T-helper 9 cell (primary cell): ENCODE measurements at regions not wholly inside any gene's neighbourhood (a gene's known extent, or its start where the extent isn't known, plus 50 kb on each side); places are given as distances from the start of the nearest gene placed in this dataset.

Experiments used
- DNase-seq: peaks from one replicate; pipeline ENCODE4 v3.0.0-alpha.2; 2020

DNA sequence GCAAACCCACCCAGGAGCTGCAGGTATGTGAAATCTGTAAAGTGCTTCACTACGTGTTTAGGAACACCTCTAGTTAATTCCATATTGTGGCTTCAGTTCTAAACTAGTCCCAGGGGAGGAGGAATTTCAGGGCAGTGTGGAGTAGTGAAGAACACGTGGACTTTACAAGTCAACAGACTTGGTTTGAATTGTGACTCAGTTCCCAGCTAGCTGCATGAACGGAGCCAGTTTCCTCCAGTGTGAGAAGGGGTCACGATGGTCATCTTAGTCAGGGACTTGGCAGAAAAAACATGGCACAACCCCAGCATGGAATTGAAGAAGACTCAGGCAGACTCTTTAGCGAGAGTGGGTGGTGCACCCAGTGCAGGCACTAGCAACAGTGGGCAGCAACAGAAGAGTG lies 175.7 kb upstream of the UBL3 start:
- DNase-seq, result no peak

DNA sequence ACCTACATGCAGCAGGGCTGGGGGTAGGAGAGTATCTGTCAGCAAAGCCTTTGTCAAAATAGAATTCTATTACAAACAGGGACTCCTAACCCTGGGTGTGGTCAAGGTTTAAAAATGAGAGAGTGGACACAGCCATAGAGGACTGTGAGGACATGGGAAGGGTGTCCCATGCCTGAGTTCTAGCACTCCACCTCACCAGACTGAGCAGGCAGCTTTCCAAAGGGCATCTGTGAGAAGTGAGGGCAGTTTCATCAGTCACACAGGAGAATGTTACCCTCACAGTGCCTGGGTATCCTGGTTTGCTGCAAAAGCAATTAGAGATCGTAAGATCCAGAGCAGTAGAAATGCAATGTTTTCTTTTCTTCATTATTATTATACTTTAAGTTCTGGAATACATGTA lies 174.9 kb upstream of the UBL3 start:
- no peak for DNase-seq

DNA sequence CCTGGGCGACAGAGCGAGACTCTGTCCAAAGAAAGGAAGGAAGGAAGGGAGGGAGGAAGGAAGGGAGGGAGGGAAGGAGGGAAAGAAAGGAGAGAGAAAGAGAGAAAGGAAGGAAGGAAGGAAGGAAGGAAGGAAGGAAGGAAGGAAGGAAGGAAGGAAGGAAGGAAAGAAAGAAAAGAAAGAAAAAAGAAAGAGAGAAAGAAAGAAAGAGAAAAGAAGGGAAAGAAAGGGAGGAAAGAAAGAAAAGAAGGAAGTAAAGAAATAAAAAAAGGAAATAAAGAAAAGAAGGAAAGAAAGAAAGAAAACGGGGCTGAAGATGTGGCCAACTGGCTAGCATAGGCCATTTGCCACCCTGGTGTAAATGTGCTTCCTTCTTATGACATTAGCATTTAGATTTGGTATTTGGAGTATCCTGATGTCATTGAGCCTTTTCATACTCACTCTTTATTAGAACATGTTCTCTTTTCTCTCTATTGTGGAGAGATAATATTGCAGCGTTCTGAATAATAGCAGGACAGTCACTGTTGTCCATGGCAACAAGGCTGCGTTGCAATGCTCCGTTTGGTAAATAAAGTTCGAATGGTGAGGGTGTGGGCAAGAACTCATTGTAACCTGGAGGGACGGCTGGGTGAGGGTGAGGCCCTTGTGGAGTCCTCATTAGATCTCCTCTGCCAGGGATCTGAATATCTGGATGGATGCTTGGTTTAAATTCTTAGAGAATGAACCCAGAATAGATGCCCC lies 173.9 kb upstream of the UBL3 start:
- no peak for DNase-seq

DNA sequence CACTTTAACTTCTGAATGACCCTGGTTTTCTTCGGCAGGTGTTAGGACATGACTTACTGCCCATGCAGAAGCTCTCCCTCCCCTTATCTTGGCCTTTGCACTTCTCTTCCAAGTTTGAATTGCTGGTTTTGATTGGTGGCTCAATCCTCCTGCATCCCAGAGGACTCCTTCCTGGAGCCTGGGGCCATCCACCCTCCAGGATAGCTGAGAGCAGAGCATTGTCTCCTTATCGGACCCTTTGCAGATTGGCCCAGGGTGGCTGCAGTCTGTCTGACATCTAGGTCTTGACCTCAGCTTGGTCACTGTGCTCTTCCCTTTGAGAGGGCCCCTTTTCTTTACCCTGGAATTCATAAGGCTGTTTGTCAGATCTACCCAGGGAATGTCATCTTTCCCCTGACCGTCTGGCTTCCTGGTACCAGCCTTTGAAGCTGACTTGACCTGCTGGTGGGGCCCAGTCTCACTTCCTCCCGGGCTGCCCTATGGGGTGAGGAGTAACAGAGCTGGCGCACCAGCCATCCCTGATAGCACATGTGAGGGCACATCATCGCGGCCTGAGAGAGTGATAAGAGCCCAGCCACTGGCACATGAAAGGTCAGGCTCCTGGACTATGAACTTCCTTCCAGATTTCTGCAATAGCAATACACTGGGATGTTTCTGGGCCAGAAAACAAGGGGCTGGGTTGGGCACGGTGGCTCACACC lies 172.9 kb upstream of the UBL3 start:
- no peak for DNase-seq

DNA sequence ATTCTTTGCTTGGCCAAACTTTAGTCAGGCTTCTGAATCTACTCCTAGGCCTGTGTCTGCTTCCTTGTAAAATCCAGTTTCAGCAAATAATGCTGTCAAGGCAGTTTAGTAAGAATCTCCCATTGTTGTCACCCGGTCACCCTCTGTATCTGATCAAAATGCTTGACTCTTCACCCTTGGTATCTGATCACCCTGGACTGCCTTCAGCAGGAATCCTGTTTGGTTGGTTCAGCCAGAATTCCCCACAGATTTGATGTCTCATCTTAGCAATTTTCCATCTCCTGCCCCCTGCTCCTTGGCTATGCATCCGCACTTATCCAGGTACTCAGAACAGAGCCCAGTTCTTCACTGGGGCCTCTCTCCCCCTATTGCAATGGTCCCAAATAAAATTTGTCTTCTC lies 172.4 kb upstream of the UBL3 start:
- DNase-seq, result no peak

DNA sequence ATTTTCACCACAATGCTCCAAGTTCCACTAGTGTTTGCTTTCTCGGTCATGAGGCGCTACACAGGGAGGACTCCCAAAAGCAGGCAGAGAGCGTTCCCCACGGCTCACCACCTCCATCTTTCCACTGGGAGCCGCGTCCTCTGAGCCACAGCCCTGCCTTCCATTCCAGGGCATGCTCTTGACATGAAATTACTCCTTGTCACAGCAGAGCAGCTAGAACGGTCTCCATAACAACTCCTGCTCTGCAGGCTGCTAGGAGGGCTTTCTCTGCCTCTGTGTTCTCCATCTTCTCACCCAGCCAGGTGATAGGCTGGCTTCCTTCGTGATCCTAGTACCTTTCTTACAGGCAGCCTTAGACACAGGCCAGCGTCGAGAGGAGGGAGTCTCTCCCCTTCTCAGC lies 171.8 kb upstream of the UBL3 start:
- no peak for DNase-seq

DNA sequence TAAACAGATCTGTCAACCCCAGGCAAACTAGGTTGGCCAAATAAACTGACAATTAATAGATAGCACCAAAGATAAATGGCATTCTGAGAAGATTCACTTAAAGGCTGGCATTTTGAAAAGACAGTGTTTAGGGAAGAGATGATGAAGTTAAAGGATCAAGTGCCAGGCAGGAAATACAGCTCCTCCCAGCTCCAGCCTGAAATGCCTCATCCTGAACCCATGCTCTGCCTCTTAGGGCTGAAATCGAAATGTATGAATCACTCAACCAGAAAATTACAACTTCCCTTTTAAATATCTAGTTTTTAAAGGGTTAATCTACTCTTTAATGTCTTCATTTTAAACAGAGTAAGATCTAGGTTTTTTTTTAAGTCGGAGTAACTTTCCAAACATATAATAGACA lies 171.2 kb upstream of the UBL3 start:
- no peak for DNase-seq

DNA sequence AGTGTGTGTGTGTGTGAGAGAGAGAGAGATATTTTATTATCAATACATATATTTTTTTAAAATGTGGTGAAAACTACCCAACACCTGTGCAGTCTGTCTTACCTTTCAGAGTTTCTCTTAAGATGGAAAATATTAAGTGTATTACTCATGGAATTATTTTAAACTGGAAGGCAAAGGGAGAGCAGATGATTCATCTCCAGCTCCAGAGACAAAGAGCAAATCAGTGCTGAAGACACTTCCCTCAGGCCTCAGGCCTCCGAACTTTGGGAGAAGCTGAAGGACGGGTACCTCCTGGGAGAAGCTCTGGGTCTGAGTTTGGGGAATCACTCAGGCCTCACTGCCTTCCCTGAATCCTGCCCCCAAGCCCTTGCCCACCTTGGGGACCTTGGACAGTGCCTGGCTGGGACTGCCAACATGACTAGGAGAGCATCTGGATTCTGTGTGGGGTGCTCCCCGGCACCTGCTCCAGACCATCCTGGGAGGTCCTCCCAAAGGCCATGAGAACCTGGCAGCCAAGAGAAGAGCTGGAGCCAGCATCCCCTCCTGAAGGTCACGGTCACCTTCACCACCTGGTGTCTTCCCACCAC lies 170.4 kb upstream of the UBL3 start:
- DNase-seq, result no peak

DNA sequence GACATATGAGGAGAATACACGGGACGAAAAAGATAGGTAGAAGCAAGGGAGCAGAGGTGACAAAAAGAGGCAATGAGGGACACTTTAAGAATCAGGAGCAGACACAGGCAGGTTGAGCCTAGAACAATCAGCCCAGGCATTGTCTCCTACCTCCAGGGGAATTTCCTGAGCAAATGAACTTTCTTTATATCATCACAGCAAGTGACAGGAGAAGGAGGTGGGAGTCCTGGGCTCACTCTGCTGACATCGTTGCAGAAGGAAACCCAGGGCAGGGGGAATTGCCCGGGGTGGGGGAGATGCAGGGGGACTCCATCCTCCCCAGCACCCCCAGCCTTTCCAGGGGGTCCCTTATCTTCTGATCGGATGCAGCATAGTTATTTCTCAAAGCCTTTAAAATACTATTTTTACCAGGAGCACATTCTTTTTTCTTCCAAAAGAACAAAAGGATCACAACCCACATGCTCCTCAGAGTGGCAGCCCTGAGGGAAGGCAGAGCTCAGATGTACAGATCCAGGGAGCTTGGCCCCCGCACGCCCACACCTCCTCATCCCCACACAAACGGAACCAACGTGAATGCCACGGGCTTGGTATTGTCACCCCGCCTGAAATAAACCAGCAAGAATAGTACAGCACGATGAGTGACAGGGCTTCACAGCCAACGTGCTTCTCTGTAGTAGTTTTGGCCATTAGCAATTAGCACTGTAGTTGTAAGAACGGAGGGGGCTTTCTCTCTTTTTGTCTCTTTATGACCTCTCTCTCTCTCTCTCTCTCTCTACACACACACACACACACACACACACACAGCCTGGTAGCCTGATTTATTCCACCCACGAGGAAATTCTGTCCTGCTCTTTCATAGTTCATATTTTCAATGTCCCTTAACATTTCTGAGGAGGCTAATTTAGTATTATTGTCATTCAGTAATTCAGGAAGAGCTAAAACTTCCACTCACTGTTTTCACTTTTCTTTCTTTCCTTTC lies 169.5 kb upstream of the UBL3 start:
- DNase-seq, result no peak

DNA sequence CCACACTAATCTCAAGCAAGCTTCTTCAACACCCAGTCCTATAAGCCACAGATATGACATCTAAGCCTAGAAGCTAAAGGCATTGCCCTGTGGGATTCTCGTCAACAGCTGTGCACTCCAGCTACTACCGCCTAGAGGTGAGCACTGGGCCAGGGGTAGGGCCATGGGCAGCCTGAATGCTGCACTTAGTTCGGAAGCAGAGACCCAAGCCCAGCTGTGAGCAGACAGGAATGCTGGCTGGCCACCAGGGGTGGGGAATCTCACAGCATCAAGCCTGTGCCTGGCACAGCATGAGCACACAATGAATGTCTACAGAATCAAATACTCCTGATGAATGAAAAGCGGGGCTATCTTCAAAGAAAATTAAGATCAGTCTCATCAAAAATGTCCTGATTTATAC lies 167.5 kb upstream of the UBL3 start:
- DNase-seq, result no peak

DNA sequence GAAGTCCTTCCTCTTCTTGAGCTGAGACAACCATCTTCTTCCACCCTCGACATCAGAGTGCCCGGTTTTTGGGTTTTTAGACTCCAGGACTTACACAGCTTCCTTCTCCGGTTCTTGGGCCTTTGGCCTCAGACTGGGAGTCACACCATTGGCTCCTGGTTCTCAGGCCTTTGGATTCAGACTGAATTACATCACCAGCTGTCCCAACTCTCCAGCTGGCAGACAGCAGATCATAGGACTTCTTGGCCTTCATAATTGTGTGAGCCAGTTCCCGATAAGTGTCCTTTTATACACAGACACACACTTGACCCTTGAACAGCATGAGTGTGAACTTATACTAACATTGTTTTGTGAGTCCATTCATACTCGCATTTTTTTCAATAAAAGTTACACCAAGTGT lies 166.0 kb upstream of the UBL3 start:
- DNase-seq, result no peak

DNA sequence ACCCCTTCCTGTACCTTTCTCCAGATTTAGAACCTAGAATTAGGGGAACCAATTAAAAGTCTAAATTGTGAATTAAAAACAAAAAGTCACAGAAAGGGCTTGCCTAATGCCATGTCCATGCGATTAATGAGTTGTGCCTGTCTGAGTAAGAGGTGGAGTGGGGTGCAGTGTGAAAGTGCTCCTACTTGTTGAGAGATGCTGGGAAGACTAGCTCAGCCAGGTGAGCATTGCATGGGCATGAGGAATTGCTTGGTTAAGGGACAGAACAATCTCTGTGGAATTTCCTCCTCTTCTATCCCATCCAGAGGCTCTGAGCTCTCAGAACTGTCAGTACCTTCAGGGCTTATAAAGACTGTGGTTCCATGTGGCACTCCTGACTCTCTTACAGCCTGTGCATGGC lies 159.0 kb upstream of the UBL3 start:
- DNase-seq, result no peak

DNA sequence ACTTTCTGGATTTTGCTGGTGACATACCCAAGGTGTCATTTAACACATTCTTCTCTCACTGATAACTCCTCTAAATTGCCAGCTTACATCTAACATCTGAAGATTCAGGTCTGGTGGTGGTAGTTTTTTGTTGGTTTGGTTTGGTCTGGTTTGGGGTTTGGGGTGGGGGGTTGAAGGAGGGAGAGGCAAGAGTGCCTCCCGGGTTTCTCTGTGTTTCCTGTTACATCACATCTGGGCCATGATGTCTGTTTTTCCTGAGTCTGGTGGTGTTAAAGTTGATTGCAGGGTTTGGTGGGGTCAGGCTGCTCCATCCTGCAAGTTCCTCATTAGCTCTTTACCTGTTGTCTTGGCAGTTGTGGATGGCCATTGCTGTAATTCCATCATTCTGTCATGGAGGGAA lies 155.8 kb upstream of the UBL3 start:
- DNase-seq, result no peak

DNA sequence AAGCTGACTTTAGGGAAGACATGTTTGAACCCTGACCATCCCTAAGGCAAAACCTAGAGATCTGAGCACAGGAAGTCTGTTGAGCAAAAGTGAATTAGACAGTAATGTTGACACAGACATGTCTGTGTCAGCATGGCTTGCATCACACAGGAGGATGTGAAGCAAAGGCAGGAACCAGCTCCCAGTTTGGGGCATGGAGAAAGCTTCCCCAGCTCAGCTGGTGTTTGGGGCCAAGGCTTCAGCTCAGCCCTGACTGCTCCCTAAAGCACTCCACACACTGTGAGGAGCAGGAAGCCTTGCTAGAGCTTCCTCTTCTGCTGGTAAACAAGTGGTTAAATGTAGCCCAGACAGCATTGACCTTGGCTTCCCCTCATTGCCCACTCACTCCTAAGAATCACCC lies 153.8 kb upstream of the UBL3 start:
- DNase-seq, result no peak

DNA sequence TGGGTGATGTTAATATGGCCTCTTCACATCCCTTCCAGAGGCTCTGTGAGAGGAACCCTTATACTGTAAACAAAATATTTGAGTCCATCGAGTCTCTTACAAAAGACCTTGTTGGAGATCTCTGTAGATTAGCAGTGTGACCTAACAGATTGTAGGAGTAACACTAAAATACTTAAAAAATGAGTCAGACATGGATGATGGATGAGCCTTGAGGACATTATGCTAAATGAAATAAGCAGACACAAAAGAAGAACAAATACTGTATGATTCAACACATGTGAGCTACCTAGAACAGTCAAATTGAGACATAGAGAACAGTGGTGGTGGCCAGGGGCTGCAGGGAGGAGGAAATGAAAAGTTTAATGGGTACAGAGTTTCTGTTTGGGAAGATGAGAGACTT lies 152.2 kb upstream of the UBL3 start:
- DNase-seq, result no peak

DNA sequence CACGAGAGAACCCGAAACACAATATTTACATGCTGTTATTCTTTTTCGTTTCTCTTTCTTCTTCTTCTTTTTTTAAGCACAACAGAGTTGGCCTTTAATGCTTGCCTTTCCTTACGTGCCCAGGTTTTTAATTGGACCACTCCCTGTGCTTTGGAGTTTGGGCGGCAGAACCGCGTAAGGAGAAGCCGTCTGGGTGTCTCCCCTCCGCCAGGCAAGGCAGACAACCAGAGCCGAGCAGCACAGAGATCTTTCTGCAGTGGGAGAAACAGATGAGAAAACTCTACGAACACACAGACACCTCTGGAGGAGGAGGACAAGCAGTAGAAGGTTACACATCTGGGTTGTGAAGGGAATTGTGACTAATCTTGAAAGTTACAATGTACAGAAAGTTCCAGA lies 150.0 kb upstream of the UBL3 start:
- no peak for DNase-seq

DNA sequence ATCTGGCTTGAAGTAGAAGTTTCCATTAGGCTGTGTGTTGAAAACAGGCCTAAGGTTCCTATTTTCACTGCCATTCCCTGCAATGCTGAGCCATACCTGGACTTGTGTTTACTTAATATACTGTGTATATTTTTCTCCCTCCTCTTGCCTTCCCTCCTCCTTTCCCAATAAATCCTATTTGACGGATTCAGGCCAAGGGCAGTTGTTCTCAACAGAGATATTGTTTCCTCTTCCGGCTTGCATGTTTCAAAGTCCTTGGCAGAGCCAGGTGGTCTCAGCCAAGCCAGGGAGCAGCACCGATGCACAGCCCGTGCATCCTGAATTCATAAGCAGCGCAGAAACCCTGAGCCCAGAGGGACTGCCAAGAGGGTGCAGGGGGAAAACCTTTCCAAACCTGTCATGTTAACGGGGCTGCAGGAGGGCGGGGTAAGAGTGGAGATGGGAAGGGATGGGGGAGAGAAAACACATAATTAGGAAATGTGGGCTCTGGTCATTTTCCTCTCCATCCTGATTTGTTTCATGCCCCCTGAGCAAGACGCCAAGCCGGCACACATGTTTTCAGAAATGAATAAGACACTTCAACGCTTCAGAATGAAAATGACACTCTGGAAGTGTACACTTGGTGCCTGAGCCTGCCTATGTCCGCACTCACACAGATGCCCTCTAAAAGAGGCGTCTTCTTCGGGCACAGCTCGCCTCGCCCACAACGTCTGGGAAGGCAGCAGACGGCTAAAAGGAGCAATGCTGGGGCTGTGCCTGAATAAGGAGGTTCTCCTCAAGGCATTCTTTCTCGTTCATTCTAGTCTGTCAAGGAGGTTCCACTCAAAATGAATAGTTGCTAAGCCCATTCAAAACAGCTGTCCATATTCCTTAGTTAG lies 149.3 kb upstream of the UBL3 start:
- DNase-seq, result no peak

DNA sequence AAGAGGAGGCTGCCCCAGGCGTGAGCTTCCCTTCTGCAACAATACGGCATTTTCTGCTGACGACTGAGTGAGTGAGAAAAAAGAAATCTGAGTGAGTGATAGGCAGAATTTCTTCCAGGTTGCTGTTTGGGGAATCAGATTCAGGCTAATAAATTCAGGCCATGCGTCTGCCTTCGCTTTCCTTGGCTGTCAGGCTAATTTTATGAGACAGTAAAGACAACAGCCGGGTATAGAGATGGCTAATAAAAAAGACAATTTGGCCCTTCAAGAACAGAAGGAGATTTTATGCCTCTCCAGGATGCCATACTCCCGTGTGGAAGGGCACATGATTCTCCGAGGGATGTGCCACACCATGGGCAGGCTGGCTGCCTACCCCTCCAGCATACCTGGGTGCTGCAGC lies 145.9 kb upstream of the UBL3 start:
- DNase-seq, result no peak

DNA sequence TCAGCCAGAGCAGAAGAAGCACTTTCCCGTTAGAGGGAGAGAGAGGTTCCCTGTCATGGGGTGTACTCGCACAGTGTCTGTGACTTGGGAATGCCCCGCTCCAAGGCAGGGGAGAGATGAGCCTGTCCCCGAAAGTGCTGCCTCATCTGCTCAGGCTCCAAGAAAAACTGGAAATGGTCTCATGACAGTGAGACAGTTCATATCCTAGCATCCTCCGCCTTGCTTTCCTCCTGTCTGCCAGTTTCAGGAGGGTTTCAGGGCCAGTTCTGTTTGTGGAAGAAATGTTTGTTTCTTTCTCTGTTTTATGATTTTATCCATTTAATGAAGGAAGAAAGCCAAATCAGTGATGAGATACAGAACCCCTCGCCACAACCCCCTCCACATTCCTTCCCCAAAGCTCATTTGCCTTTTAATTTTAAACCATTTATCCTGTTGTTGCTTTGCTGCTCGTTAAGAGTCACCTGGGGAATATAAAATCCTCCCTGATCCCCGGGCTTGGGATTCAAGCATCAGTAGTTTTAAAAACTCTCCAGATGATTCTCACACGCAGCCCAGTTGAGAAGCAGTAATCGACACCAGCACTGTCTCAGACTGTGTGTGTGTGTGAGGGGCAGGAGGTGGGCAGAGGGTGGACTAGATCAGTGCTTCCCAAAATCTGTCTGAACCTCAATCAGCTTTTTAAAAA lies 144.6 kb upstream of the UBL3 start:
- no peak for DNase-seq

DNA sequence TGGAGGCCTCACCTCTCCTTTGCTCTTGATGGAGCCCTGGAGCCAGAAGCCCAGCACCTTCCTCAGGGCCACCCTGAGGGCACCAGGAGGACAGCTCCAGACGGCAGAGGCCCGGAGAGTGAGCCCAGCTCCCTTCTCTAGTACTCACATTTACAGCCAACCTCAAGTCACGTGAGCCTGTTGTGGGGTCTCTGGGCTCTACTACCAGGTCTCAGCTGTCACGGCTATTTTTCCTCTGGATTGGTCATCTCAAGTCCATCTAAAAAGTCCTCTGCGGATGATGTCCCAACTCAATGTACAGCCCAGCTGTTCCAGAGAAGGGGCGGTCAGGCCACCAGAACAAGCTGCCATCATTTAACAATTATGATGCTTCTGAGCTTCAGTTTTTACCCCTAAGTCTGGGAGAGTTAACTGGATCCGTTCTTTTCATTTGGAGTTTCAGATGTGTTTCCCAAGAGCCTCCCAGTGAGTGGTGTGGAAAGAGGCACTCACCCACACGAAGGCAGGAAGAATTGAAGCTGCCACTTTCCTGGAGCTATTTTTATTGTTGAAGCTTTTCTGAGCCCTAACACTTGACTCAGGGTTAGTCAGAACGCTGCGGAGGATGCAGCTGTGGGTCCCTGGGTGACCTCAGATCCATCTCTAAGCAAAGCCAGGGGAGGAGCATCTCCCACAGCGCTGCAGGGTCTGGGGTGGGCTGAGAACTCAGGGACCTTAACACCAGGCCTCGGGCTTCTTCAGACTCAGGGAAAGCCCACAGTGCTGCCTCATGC lies 143.5 kb upstream of the UBL3 start:
- no peak for DNase-seq

DNA sequence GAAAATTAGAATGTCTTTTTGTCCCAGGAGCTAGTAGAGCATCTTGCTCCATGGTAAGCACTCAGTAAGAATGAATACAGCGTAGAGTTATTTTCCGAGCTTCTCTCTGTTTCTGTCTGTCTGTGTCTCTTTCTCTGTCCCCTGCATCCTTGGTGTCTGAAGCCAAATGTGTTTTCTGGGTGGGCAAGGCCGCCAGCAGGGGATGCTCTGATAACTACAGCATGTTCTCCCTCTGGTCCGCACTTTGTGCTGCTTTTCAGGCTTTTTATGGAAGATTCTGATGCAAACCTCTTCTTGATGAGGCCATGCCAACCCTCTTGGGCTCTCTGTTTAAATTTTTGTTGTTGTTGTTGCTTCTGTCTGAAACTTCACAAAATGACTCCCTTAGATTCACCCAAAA lies 142.8 kb upstream of the UBL3 start:
- no peak for DNase-seq
